H9 (cell line): ENCODE measurements at regions not wholly inside any gene's neighbourhood (a gene's known extent, or its start where the extent isn't known, plus 50 kb on each side); places are given as distances from the start of the nearest gene placed in this dataset.

ENCODE experiments used
- DNase-seq: peaks from one replicate; pipeline ENCODE4 v3.0.0-alpha.2; 2017
- H2AFZ ChIP-seq: one replicate; pipeline ENCODE4 v1.6.1; 2013; ENCODE audit warnings: mild to moderate bottlenecking, low read length, control low read depth, moderate library complexity
- H2AK5ac ChIP-seq: 2 replicates; pipeline ENCODE4 v1.6.1; 2013; ENCODE audit warnings: low read length, control low read depth, mixed read lengths; ENCODE audit not compliant: insufficient read length
- H2BK120ac ChIP-seq: one replicate; pipeline ENCODE4 v1.6.1; 2013; ENCODE audit warnings: low read depth, mild to moderate bottlenecking, low read length, control low read depth, inconsistent platforms; ENCODE audit not compliant: poor library complexity, severe bottlenecking
- H2BK12ac ChIP-seq: 2 replicates; pipeline ENCODE4 v1.6.1; 2013; ENCODE audit warnings: low read length, control low read depth, mixed read lengths, low read depth; ENCODE audit not compliant: insufficient read length
- H2BK15ac ChIP-seq: 2 replicates; pipeline ENCODE4 v1.6.1; 2013; ENCODE audit warnings: low read depth, low read length, control low read depth
- H2BK20ac ChIP-seq: one replicate; pipeline ENCODE4 v1.6.1; 2013; ENCODE audit warnings: low read depth, mild to moderate bottlenecking, low read length, control low read depth, inconsistent platforms; ENCODE audit not compliant: poor library complexity, severe bottlenecking
- H2BK5ac ChIP-seq: 2 replicates; pipeline ENCODE4 v1.6.1; 2013; ENCODE audit warnings: low read length, control low read depth, mixed read lengths; ENCODE audit not compliant: insufficient read length
- H3K14ac ChIP-seq: 2 replicates; pipeline ENCODE4 v1.6.1; 2013; ENCODE audit warnings: low read length, control low read depth; ENCODE audit not compliant: insufficient read depth
- H3K18ac ChIP-seq: 2 replicates; pipeline ENCODE4 v1.6.1; 2013; ENCODE audit warnings: low read depth, mild to moderate bottlenecking, mixed read lengths, low read length, control low read depth; ENCODE audit not compliant: insufficient read length
- H3K23ac ChIP-seq: 2 replicates; pipeline ENCODE4 v1.6.1; 2013; ENCODE audit warnings: low read length, control low read depth, mixed read lengths, low read depth; ENCODE audit not compliant: insufficient read length
- H3K23me2 ChIP-seq: 2 replicates; pipeline ENCODE4 v1.6.1; 2013; ENCODE audit warnings: low read depth, mild to moderate bottlenecking, mixed read lengths, low read length, control low read depth; ENCODE audit not compliant: insufficient read length, poor library complexity, severe bottlenecking
- H3K27ac ChIP-seq: 2 replicates; pipeline ENCODE4 v1.5.1; 2013; ENCODE audit warnings: low read length, control low read depth, mixed read lengths, low read depth; ENCODE audit not compliant: insufficient read length
- H3K27me3 ChIP-seq: 2 replicates; pipeline ENCODE4 v1.6.1; 2013; ENCODE audit warnings: low read length, control low read depth, inconsistent platforms; ENCODE audit not compliant: insufficient read depth
- H3K4ac ChIP-seq: 2 replicates; pipeline ENCODE4 v1.6.1; 2013; ENCODE audit warnings: low read depth, mild to moderate bottlenecking, control low read depth, inconsistent platforms, low read length, moderate library complexity
- H3K4me1 ChIP-seq: 2 replicates; pipeline ENCODE4 v1.6.1; 2013; ENCODE audit warnings: low read length, control low read depth, inconsistent platforms; ENCODE audit not compliant: insufficient read depth
- H3K4me2 ChIP-seq: 2 replicates; pipeline ENCODE4 v1.6.1; 2013; ENCODE audit warnings: low read length, control low read depth, mixed read lengths; ENCODE audit not compliant: insufficient read length, insufficient read depth
- H3K56ac ChIP-seq: 2 replicates; pipeline ENCODE4 v1.6.1; 2013; ENCODE audit warnings: low read depth, mild to moderate bottlenecking, mixed read lengths, low read length, control low read depth; ENCODE audit not compliant: insufficient read length
- H3K79me1 ChIP-seq: 2 replicates; pipeline ENCODE4 v1.6.1; 2013; ENCODE audit warnings: low read depth, mild to moderate bottlenecking, moderate library complexity, low read length, control low read depth, inconsistent platforms; ENCODE audit not compliant: insufficient read depth, poor library complexity, severe bottlenecking
- H3K79me2 ChIP-seq: 2 replicates; pipeline ENCODE4 v1.6.1; 2013; ENCODE audit warnings: low read length, control low read depth, inconsistent platforms; ENCODE audit not compliant: insufficient read depth
- H3K9ac ChIP-seq: 2 replicates; pipeline ENCODE4 v1.6.1; 2013; ENCODE audit warnings: low read length, control low read depth, mixed read lengths; ENCODE audit not compliant: insufficient read length; ENCODE audit errors: extremely low read depth
- H3K9me3 ChIP-seq: one replicate; pipeline ENCODE4 v1.6.1; 2013; ENCODE audit warnings: low read depth, low read length, inconsistent platforms; ENCODE audit not compliant: control insufficient read depth
- H3T11ph ChIP-seq: one replicate; pipeline ENCODE4 v1.6.1; 2013; ENCODE audit warnings: mild to moderate bottlenecking, low read length, control low read depth, inconsistent platforms
- H4K20me1 ChIP-seq: one replicate; pipeline ENCODE4 v1.6.1; 2013; ENCODE audit not compliant: control insufficient read depth, insufficient read length, insufficient read depth
- H4K5ac ChIP-seq: 2 replicates; pipeline ENCODE4 v1.6.1; 2013; ENCODE audit warnings: low read depth, mild to moderate bottlenecking, mixed read lengths, low read length, control low read depth; ENCODE audit not compliant: insufficient read length
- H4K8ac ChIP-seq: replicated peaks from 2 replicates; pipeline ENCODE4 v1.6.1; 2013; ENCODE audit warnings: low read length, control low read depth, mixed read lengths, low read depth; ENCODE audit not compliant: insufficient read length
- H4K91ac ChIP-seq: 2 replicates; pipeline ENCODE4 v1.6.1; 2013; ENCODE audit warnings: low read depth, mild to moderate bottlenecking, moderate library complexity, mixed read lengths, low read length, control low read depth; ENCODE audit not compliant: insufficient read length
- H3K27ac Mint-ChIP-seq, 3 experiments: 2 replicates in 2 of 3; 3 replicates in 1 of 3; pipeline ENCODE4 v1.8.0; 2020 to 2021; ENCODE audit warnings: mixed read lengths in 3 of 3, mild to moderate bottlenecking in 1 of 3, moderate library complexity in 1 of 3
- H3K27me3 Mint-ChIP-seq: 2 replicates; pipeline ENCODE4 v1.8.0; 2021; ENCODE audit warnings: low read depth, mild to moderate bottlenecking, moderate library complexity, mixed read lengths
- H3K36me3 Mint-ChIP-seq, 3 experiments: 2 replicates in 2 of 3; 3 replicates in 1 of 3; pipeline ENCODE4 v1.8.0; 2020 to 2021; ENCODE audit warnings: low read depth in 3 of 3, mixed read lengths in 3 of 3; ENCODE audit not compliant: insufficient read depth in 1 of 3
- H3K4me1 Mint-ChIP-seq, 2 experiments: 2 replicates each; pipeline ENCODE4 v1.8.0; 2020; ENCODE audit warnings: mixed read lengths in 2 of 2
- H3K4me3 Mint-ChIP-seq, 2 experiments: 2 replicates in 1 of 2; 3 replicates in 1 of 2; pipeline ENCODE4 v1.8.0; 2020 to 2021; ENCODE audit warnings: mild to moderate bottlenecking in 2 of 2, mixed read lengths in 2 of 2, moderate library complexity in 1 of 2
- H3K9me3 Mint-ChIP-seq, 2 experiments: 2 replicates in 1 of 2; 3 replicates in 1 of 2; pipeline ENCODE4 v1.8.0; 2020; ENCODE audit warnings: mild to moderate bottlenecking in 2 of 2, mixed read lengths in 2 of 2, moderate library complexity in 1 of 2
- CTCF ChIP-seq: fragments of 200-600 bp; sonication (generic); conservative IDR thresholded peaks from 3 replicates; pipeline ENCODE4 v1.8.0; 2021; ENCODE audit warnings: antibody characterized with exemption, mild to moderate bottlenecking
- WGBS: extraction: QIAGEN DNeasy Blood & Tissue Kit; methylation state at CpG from one replicate; pipeline ENCODE4 v1.1.7; 2013; ENCODE audit warnings: missing lambda C conversion rate, low lambda C conversion rate, mixed read lengths; ENCODE audit not compliant: insufficient read length; ENCODE audit errors: extremely low coverage; 5-methylcytosine and 5-hydroxymethylcytosine counted together

GRCh38 chr5:2039180-2039531 lies 156.4 kb upstream of the IRX4 start:
- no peak overlapping the region for H4K5ac ChIP-seq
- no peak overlapping the region for H3K4me2 ChIP-seq
- H3K79me1 ChIP-seq, result no peaks in the 10 kb centered on the region
- H3K9me3 ChIP-seq, result no peaks in the 10 kb centered on the region
- H3K14ac ChIP-seq, result no peak overlapping the region
- H2BK15ac ChIP-seq, result no peak overlapping the region
- no peaks in the 10 kb centered on the region for H3K79me2 ChIP-seq
- no peak overlapping the region for H3K18ac ChIP-seq
- Mint-ChIP-seq H3K4me3 (no peak overlapping the region), H3K4me1 (no peaks in the 10 kb centered on the region), H3K36me3 (no peaks in the 10 kb centered on the region), H3K27me3 (peaks cover 42% of the 10 kb centered on the region), H3K27ac (no peak overlapping the region), H3K9me3 (no peaks in the 10 kb centered on the region; a peak in 1 of 5 replicates)
- no peak overlapping the region for H2BK12ac ChIP-seq
- no peak overlapping the region for H2AK5ac ChIP-seq
- DNase-seq, result peak; percentile 56
- H3T11ph ChIP-seq, result no peak overlapping the region
- H2BK5ac ChIP-seq, result no peak overlapping the region
- H3K56ac ChIP-seq, result no peak overlapping the region
- H3K4me1 ChIP-seq, result no peaks in the 10 kb centered on the region
- no CpG with 5 or more reads among the region's 8 CpGs for WGBS
- no peaks in the 10 kb centered on the region for H3K27me3 ChIP-seq
- H3K4ac ChIP-seq, result no peak overlapping the region
- H3K27ac ChIP-seq, result no peak overlapping the region
- no peak for TF ChIP-seq CTCF
- no peak overlapping the region for H3K23ac ChIP-seq
- peaks cover 3% of the 10 kb centered on the region for H3K23me2 ChIP-seq
- no peak overlapping the region for H4K8ac ChIP-seq
- no peak overlapping the region for H2AFZ ChIP-seq
- no peak overlapping the region for H3K9ac ChIP-seq
- no peak overlapping the region for H2BK20ac ChIP-seq
- H2BK120ac ChIP-seq, result no peak overlapping the region
- H4K20me1 ChIP-seq, result no peaks in the 10 kb centered on the region
- H4K91ac ChIP-seq, result no peak overlapping the region
